H9 (cell line): ENCODE measurements at regions not wholly inside any gene's neighbourhood (a gene's known extent, or its start where the extent isn't known, plus 50 kb on each side); places are given as distances from the start of the nearest gene placed in this dataset.

Experiments
- DNase-seq: peaks from one replicate; pipeline ENCODE4 v3.0.0-alpha.2; 2017
- H2AFZ ChIP-seq: one replicate; pipeline ENCODE4 v1.6.1; 2013; ENCODE audit warnings: mild to moderate bottlenecking, low read length, control low read depth, moderate library complexity
- H2AK5ac ChIP-seq: 2 replicates; pipeline ENCODE4 v1.6.1; 2013; ENCODE audit warnings: low read length, control low read depth, mixed read lengths; ENCODE audit not compliant: insufficient read length
- H2BK120ac ChIP-seq: one replicate; pipeline ENCODE4 v1.6.1; 2013; ENCODE audit warnings: low read depth, mild to moderate bottlenecking, low read length, control low read depth, inconsistent platforms; ENCODE audit not compliant: poor library complexity, severe bottlenecking
- H2BK12ac ChIP-seq: 2 replicates; pipeline ENCODE4 v1.6.1; 2013; ENCODE audit warnings: low read length, control low read depth, mixed read lengths, low read depth; ENCODE audit not compliant: insufficient read length
- H2BK15ac ChIP-seq: 2 replicates; pipeline ENCODE4 v1.6.1; 2013; ENCODE audit warnings: low read depth, low read length, control low read depth
- H2BK20ac ChIP-seq: one replicate; pipeline ENCODE4 v1.6.1; 2013; ENCODE audit warnings: low read depth, mild to moderate bottlenecking, low read length, control low read depth, inconsistent platforms; ENCODE audit not compliant: poor library complexity, severe bottlenecking
- H2BK5ac ChIP-seq: 2 replicates; pipeline ENCODE4 v1.6.1; 2013; ENCODE audit warnings: low read length, control low read depth, mixed read lengths; ENCODE audit not compliant: insufficient read length
- H3K14ac ChIP-seq: 2 replicates; pipeline ENCODE4 v1.6.1; 2013; ENCODE audit warnings: low read length, control low read depth; ENCODE audit not compliant: insufficient read depth
- H3K18ac ChIP-seq: 2 replicates; pipeline ENCODE4 v1.6.1; 2013; ENCODE audit warnings: low read depth, mild to moderate bottlenecking, mixed read lengths, low read length, control low read depth; ENCODE audit not compliant: insufficient read length
- H3K23ac ChIP-seq: 2 replicates; pipeline ENCODE4 v1.6.1; 2013; ENCODE audit warnings: low read length, control low read depth, mixed read lengths, low read depth; ENCODE audit not compliant: insufficient read length
- H3K23me2 ChIP-seq: 2 replicates; pipeline ENCODE4 v1.6.1; 2013; ENCODE audit warnings: low read depth, mild to moderate bottlenecking, mixed read lengths, low read length, control low read depth; ENCODE audit not compliant: insufficient read length, poor library complexity, severe bottlenecking
- H3K27ac ChIP-seq: 2 replicates; pipeline ENCODE4 v1.5.1; 2013; ENCODE audit warnings: low read length, control low read depth, mixed read lengths, low read depth; ENCODE audit not compliant: insufficient read length
- H3K27me3 ChIP-seq: 2 replicates; pipeline ENCODE4 v1.6.1; 2013; ENCODE audit warnings: low read length, control low read depth, inconsistent platforms; ENCODE audit not compliant: insufficient read depth
- H3K4ac ChIP-seq: 2 replicates; pipeline ENCODE4 v1.6.1; 2013; ENCODE audit warnings: low read depth, mild to moderate bottlenecking, control low read depth, inconsistent platforms, low read length, moderate library complexity
- H3K4me1 ChIP-seq: 2 replicates; pipeline ENCODE4 v1.6.1; 2013; ENCODE audit warnings: low read length, control low read depth, inconsistent platforms; ENCODE audit not compliant: insufficient read depth
- H3K4me2 ChIP-seq: 2 replicates; pipeline ENCODE4 v1.6.1; 2013; ENCODE audit warnings: low read length, control low read depth, mixed read lengths; ENCODE audit not compliant: insufficient read length, insufficient read depth
- H3K56ac ChIP-seq: 2 replicates; pipeline ENCODE4 v1.6.1; 2013; ENCODE audit warnings: low read depth, mild to moderate bottlenecking, mixed read lengths, low read length, control low read depth; ENCODE audit not compliant: insufficient read length
- H3K79me1 ChIP-seq: 2 replicates; pipeline ENCODE4 v1.6.1; 2013; ENCODE audit warnings: low read depth, mild to moderate bottlenecking, moderate library complexity, low read length, control low read depth, inconsistent platforms; ENCODE audit not compliant: insufficient read depth, poor library complexity, severe bottlenecking
- H3K79me2 ChIP-seq: 2 replicates; pipeline ENCODE4 v1.6.1; 2013; ENCODE audit warnings: low read length, control low read depth, inconsistent platforms; ENCODE audit not compliant: insufficient read depth
- H3K9ac ChIP-seq: 2 replicates; pipeline ENCODE4 v1.6.1; 2013; ENCODE audit warnings: low read length, control low read depth, mixed read lengths; ENCODE audit not compliant: insufficient read length; ENCODE audit errors: extremely low read depth
- H3K9me3 ChIP-seq: one replicate; pipeline ENCODE4 v1.6.1; 2013; ENCODE audit warnings: low read depth, low read length, inconsistent platforms; ENCODE audit not compliant: control insufficient read depth
- H3T11ph ChIP-seq: one replicate; pipeline ENCODE4 v1.6.1; 2013; ENCODE audit warnings: mild to moderate bottlenecking, low read length, control low read depth, inconsistent platforms
- H4K20me1 ChIP-seq: one replicate; pipeline ENCODE4 v1.6.1; 2013; ENCODE audit not compliant: control insufficient read depth, insufficient read length, insufficient read depth
- H4K5ac ChIP-seq: 2 replicates; pipeline ENCODE4 v1.6.1; 2013; ENCODE audit warnings: low read depth, mild to moderate bottlenecking, mixed read lengths, low read length, control low read depth; ENCODE audit not compliant: insufficient read length
- H4K8ac ChIP-seq: replicated peaks from 2 replicates; pipeline ENCODE4 v1.6.1; 2013; ENCODE audit warnings: low read length, control low read depth, mixed read lengths, low read depth; ENCODE audit not compliant: insufficient read length
- H4K91ac ChIP-seq: 2 replicates; pipeline ENCODE4 v1.6.1; 2013; ENCODE audit warnings: low read depth, mild to moderate bottlenecking, moderate library complexity, mixed read lengths, low read length, control low read depth; ENCODE audit not compliant: insufficient read length
- H3K27ac Mint-ChIP-seq, 3 experiments: 2 replicates in 2 of 3; 3 replicates in 1 of 3; pipeline ENCODE4 v1.8.0; 2020 to 2021; ENCODE audit warnings: mixed read lengths in 3 of 3, mild to moderate bottlenecking in 1 of 3, moderate library complexity in 1 of 3
- H3K27me3 Mint-ChIP-seq: 2 replicates; pipeline ENCODE4 v1.8.0; 2021; ENCODE audit warnings: low read depth, mild to moderate bottlenecking, moderate library complexity, mixed read lengths
- H3K36me3 Mint-ChIP-seq, 3 experiments: 2 replicates in 2 of 3; 3 replicates in 1 of 3; pipeline ENCODE4 v1.8.0; 2020 to 2021; ENCODE audit warnings: low read depth in 3 of 3, mixed read lengths in 3 of 3; ENCODE audit not compliant: insufficient read depth in 1 of 3
- H3K4me1 Mint-ChIP-seq, 2 experiments: 2 replicates each; pipeline ENCODE4 v1.8.0; 2020; ENCODE audit warnings: mixed read lengths in 2 of 2
- H3K4me3 Mint-ChIP-seq, 2 experiments: 2 replicates in 1 of 2; 3 replicates in 1 of 2; pipeline ENCODE4 v1.8.0; 2020 to 2021; ENCODE audit warnings: mild to moderate bottlenecking in 2 of 2, mixed read lengths in 2 of 2, moderate library complexity in 1 of 2
- H3K9me3 Mint-ChIP-seq, 2 experiments: 2 replicates in 1 of 2; 3 replicates in 1 of 2; pipeline ENCODE4 v1.8.0; 2020; ENCODE audit warnings: mild to moderate bottlenecking in 2 of 2, mixed read lengths in 2 of 2, moderate library complexity in 1 of 2
- CTCF ChIP-seq: fragments of 200-600 bp; sonication (generic); conservative IDR thresholded peaks from 3 replicates; pipeline ENCODE4 v1.8.0; 2021; ENCODE audit warnings: antibody characterized with exemption, mild to moderate bottlenecking
- WGBS: extraction: QIAGEN DNeasy Blood & Tissue Kit; methylation state at CpG from one replicate; pipeline ENCODE4 v1.1.7; 2013; ENCODE audit warnings: missing lambda C conversion rate, low lambda C conversion rate, mixed read lengths; ENCODE audit not compliant: insufficient read length; ENCODE audit errors: extremely low coverage; 5-methylcytosine and 5-hydroxymethylcytosine counted together

GRCh38 chr11:127627204-127627603 lies 626.6 kb upstream of the KIRREL3 start:
- H4K91ac ChIP-seq: no peak overlapping the region
- peaks cover 4% of the 10 kb centered on the region; the same call in 1 of the 2 replicates for H3K4me1 ChIP-seq
- H4K20me1 ChIP-seq: no peaks in the 10 kb centered on the region
- Mint-ChIP-seq H3K36me3 (no peaks in the 10 kb centered on the region), H3K4me3 (no peak overlapping the region), H3K27me3 (no peaks in the 10 kb centered on the region), H3K9me3 (no peaks in the 10 kb centered on the region; a peak in 1 of 5 replicates), H3K27ac (no peak overlapping the region; a peak in 1 of 7 replicates), H3K4me1 (peaks cover 15 to 21% of the 10 kb centered on the region in 2 experiments)
- no peak overlapping the region for H3K23ac ChIP-seq
- H3K14ac ChIP-seq: no peak overlapping the region
- H3K4me2 ChIP-seq: no peak overlapping the region
- H2BK5ac ChIP-seq: no peak overlapping the region
- no peaks in the 10 kb centered on the region for H3K79me2 ChIP-seq
- no peaks in the 10 kb centered on the region for H3K9me3 ChIP-seq
- no peak overlapping the region for H3K56ac ChIP-seq
- H3K79me1 ChIP-seq: no peaks in the 10 kb centered on the region
- no peak overlapping the region for H2AFZ ChIP-seq
- H3K4ac ChIP-seq: no peak overlapping the region
- no peak overlapping the region for H2BK12ac ChIP-seq
- H2BK15ac ChIP-seq: no peak overlapping the region
- H3K27me3 ChIP-seq: no peaks in the 10 kb centered on the region
- H2BK20ac ChIP-seq: no peak overlapping the region
- no peak for DNase-seq
- H4K5ac ChIP-seq: no peak overlapping the region
- H3K27ac ChIP-seq: no peak overlapping the region
- no peak for TF ChIP-seq CTCF
- no peak overlapping the region for H4K8ac ChIP-seq
- H2BK120ac ChIP-seq: no peak overlapping the region
- no peak overlapping the region for H2AK5ac ChIP-seq
- no CpG with 5 or more reads among the region's 1 CpG for WGBS
- H3T11ph ChIP-seq: no peak overlapping the region
- no peak overlapping the region for H3K18ac ChIP-seq
- no peak overlapping the region for H3K9ac ChIP-seq
- H3K23me2 ChIP-seq: no peaks in the 10 kb centered on the region
